Stimulated activated CD8-positive, alpha-beta memory T cell treated with anti-CD3 and anti-CD28 coated beads, Interleukin-4, amount 100 ng/mL, for 1 hour (primary cell): ENCODE measurements at regions not wholly inside any gene's neighbourhood (a gene's known extent, or its start where the extent isn't known, plus 50 kb on each side); places are given as distances from the start of the nearest gene placed in this dataset.

Experiments
- DNase-seq, 2 donors: peaks; one replicate each; pipeline ENCODE4 v3.0.0-alpha.2; 2020; ENCODE audit warnings: low read depth in 2 of 2, low spot score in 1 of 2

- no peak for DNase-seq
These were observed 399.2 kb downstream of the NLGN4X start for GRCh38 chrX:5829469-5829868.

- DNase-seq: no peak
These were observed 399.6 kb downstream of the NLGN4X start for GRCh38 chrX:5829060-5829459.

GRCh38 chrX:5823903-5824302, 404.8 kb downstream of the NLGN4X start:
- no peak for DNase-seq

- no peak for DNase-seq
These were observed 418.0 kb downstream of the NLGN4X start for GRCh38 chrX:5810636-5811035.

- no peak for DNase-seq
These were observed 421.5 kb downstream of the NLGN4X start for GRCh38 chrX:5807181-5807580.

- DNase-seq: no peak
These were observed 426.3 kb downstream of the NLGN4X start for GRCh38 chrX:5802391-5802790.

- DNase-seq: no peak
These were observed 436.9 kb downstream of the NLGN4X start for GRCh38 chrX:5791721-5792120.

- DNase-seq: no peak
These were observed 439.8 kb downstream of the NLGN4X start for GRCh38 chrX:5788910-5789309.

- DNase-seq: no peak
These were observed 447.8 kb downstream of the NLGN4X start for GRCh38 chrX:5780821-5781220.

- DNase-seq: no peak
These were observed 452.7 kb downstream of the NLGN4X start for GRCh38 chrX:5775846-5776430.

- no peak for DNase-seq
These were observed 454.2 kb downstream of the NLGN4X start for GRCh38 chrX:5774446-5774845.

GRCh38 chrX:5771441-5771840, 457.2 kb downstream of the NLGN4X start:
- no peak for DNase-seq

GRCh38 chrX:5756616-5757015, 472.1 kb downstream of the NLGN4X start:
- DNase-seq: no peak

- DNase-seq: no peak
These were observed 475.4 kb downstream of the NLGN4X start for GRCh38 chrX:5753291-5753690.

- no peak for DNase-seq
These were observed 475.8 kb downstream of the NLGN4X start for GRCh38 chrX:5752831-5753230.

GRCh38 chrX:5748586-5749150, 480.0 kb downstream of the NLGN4X start:
- no peak for DNase-seq

GRCh38 chrX:5746231-5746630, 482.4 kb downstream of the NLGN4X start:
- no peak for DNase-seq

GRCh38 chrX:5733501-5733900, 495.2 kb downstream of the NLGN4X start:
- no peak for DNase-seq

GRCh38 chrX:5730556-5730955, 498.1 kb downstream of the NLGN4X start:
- no peak for DNase-seq

- no peak for DNase-seq
These were observed 502.4 kb downstream of the NLGN4X start for GRCh38 chrX:5726224-5726623.

GRCh38 chrX:5724123-5724522, 504.5 kb downstream of the NLGN4X start:
- DNase-seq: no peak

- DNase-seq: no peak
These were observed 510.0 kb downstream of the NLGN4X start for GRCh38 chrX:5718651-5719050.

- DNase-seq: no peak
These were observed 512.0 kb downstream of the NLGN4X start for GRCh38 chrX:5716666-5717065.
